ENCODE measurements at regions not wholly inside any gene's neighbourhood (a gene's known extent, or its start where the extent isn't known, plus 50 kb on each side); places are given as distances from the start of the nearest gene placed in this dataset.

DNA sequence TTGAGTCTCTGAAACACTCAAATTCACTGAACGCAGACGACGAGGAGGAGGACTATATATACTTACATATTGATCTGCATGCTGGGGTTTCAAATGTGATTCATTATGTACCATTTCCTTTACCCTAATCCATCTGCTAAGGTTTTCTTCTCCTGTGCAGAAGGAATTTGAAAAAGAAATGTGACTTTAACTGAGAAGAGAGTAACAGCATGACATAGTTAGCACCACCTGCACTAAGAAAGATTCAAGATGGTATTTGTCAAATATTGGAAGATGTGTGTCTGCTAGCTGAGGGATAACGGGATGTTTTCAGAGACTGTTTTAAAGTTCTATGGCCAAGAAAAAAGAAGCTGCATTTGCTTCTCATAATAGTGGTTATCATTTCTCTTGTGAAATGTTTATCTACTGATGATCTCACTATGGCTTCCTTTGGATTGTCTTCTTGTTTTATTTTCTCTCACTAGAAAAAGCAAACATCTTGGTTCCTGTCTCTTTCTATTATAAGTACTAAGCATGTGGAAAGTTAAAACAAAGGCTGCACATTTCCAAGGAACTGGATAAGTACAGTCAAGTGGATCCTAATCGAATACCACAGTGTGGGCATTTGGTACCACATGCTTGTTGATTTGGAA is 89.8 kb upstream of the TLE4 start:
- H3K4me1 ChIP-seq = peaks cover 0 to 9% (median 0%) of the 10 kb centered on the region in 4 donors
- no peaks in the 10 kb centered on the region for H3K36me3 ChIP-seq
- H3K9me3 ChIP-seq = no peaks in the 10 kb centered on the region
- no peak for TF ChIP-seq CTCF (IDR thresholded peaks at IDR 0.05)
- H3K27me3 ChIP-seq = no peaks in the 10 kb centered on the region
- 76 to 79% methylated on average over 2 to 5 of the region's 5 CpGs for WGBS, 2 donors (ENCODE audit: low coverage in 1 of 2)
- no peak for DNase-seq
- H3K27ac ChIP-seq = no peak overlapping the region
- intact Hi-C loops (cut with DNase I; ENCODE audit: low total_unique reads) = no loop called here
- in situ Hi-C loops (cut with MboI; ENCODE audit: low pct_ligation_motif_present in 1 of 4, low pct_unique_long_range_greater_than_20kb in 1 of 4, low sequenced_read_pairs in 3 of 4) = no loop called here
- H3K4me3 ChIP-seq = no peak overlapping the region

- no peak for DNase-seq
- Histone ChIP-seq H3K4me3 (no peak overlapping the region), H3K9me3 (no peaks in the 10 kb centered on the region), H3K27ac (no peak overlapping the region), H3K4me1 (peaks cover 0 to 11% (median 4%) of the 10 kb centered on the region in 4 donors), H3K27me3 (no peaks in the 10 kb centered on the region), H3K36me3 (no peaks in the 10 kb centered on the region)
- TF ChIP-seq EP300 (IDR thresholded peaks at IDR 0.05; ENCODE audit: low read depth) = no peak
- no peak for TF ChIP-seq POLR2AphosphoS5 (IDR thresholded peaks at IDR 0.05)
- TF ChIP-seq CTCF (IDR thresholded peaks at IDR 0.05) = no peak
- TF ChIP-seq POLR2A (IDR thresholded peaks at IDR 0.05) = no peak
- in situ Hi-C loops (cut with MboI; ENCODE audit: low pct_ligation_motif_present in 1 of 4, low pct_unique_long_range_greater_than_20kb in 1 of 4, low sequenced_read_pairs in 3 of 4) = no loop called here
- 74 to 80% methylated on average over 3 of the region's 3 CpGs for WGBS, 2 donors (ENCODE audit: low coverage in 1 of 2)
- intact Hi-C loops (cut with DNase I; ENCODE audit: low total_unique reads) = no loop called here
Measured at GRCh38 chr9:79485258-79485657, 86.5 kb upstream of the TLE4 start.

GRCh38 chr9:79489261-79490000 is 82.3 kb upstream of the TLE4 start:
- DNase-seq = peak; percentile 20
- in situ Hi-C loops (cut with MboI; ENCODE audit: low pct_ligation_motif_present in 1 of 4, low pct_unique_long_range_greater_than_20kb in 1 of 4, low sequenced_read_pairs in 3 of 4) = no loop called here
- Histone ChIP-seq H3K27ac (peak overlapping the region in 1 of 4 donors; percentile 7), H3K9me3 (no peaks in the 10 kb centered on the region), H3K4me1 (peaks cover 0 to 13% (median 4%) of the 10 kb centered on the region in 4 donors), H3K36me3 (no peaks in the 10 kb centered on the region), H3K27me3 (no peaks in the 10 kb centered on the region), H3K4me3 (no peak overlapping the region)
- 47 to 57% methylated on average over 4 to 6 of the region's 6 CpGs for WGBS, 2 donors (ENCODE audit: low coverage in 1 of 2)
- intact Hi-C loops (cut with DNase I; ENCODE audit: low total_unique reads) = no loop called here
- no peak for TF ChIP-seq POLR2AphosphoS5 (IDR thresholded peaks at IDR 0.05)
- no peak for TF ChIP-seq CTCF (IDR thresholded peaks at IDR 0.05)
- no peak for TF ChIP-seq POLR2A (IDR thresholded peaks at IDR 0.05)
- TF ChIP-seq EP300 (IDR thresholded peaks at IDR 0.05; ENCODE audit: low read depth) = no peak

- no peak for DNase-seq
- peaks cover 0 to 13% (median 4%) of the 10 kb centered on the region in 4 donors for H3K4me1 ChIP-seq
- intact Hi-C loops (cut with DNase I; ENCODE audit: low total_unique reads) = no loop called here
- WGBS, 2 donors (ENCODE audit: low coverage in 1 of 2) = 75 to 83% methylated on average over 3 of the region's 3 CpGs
- in situ Hi-C loops (cut with MboI; ENCODE audit: low pct_ligation_motif_present in 1 of 4, low pct_unique_long_range_greater_than_20kb in 1 of 4, low sequenced_read_pairs in 3 of 4) = no loop called here
- TF ChIP-seq EP300 (IDR thresholded peaks at IDR 0.05; ENCODE audit: low read depth) (no peak), POLR2AphosphoS5 (IDR thresholded peaks at IDR 0.05) (no peak), POLR2A (IDR thresholded peaks at IDR 0.05) (no peak), CTCF (IDR thresholded peaks at IDR 0.05) (no peak)
- no peaks in the 10 kb centered on the region for H3K27me3 ChIP-seq
- H3K9me3 ChIP-seq = no peaks in the 10 kb centered on the region
- H3K4me3 ChIP-seq = no peak overlapping the region
- H3K36me3 ChIP-seq = no peaks in the 10 kb centered on the region
- H3K27ac ChIP-seq = no peak overlapping the region
Measured at GRCh38 chr9:79490657-79491248, 81.0 kb upstream of the TLE4 start.

Measured in transverse colon (tissue), 4 donors.